MCF 10A (cell line): ENCODE measurements at regions not wholly inside any gene's neighbourhood (a gene's known extent, or its start where the extent isn't known, plus 50 kb on each side); places are given as distances from the start of the nearest gene placed in this dataset.

Experiments used
- BruUV-seq: library from RNA; stranded (reverse); fragments of 400-500 nt; replicated peaks from 2 replicates; lab custom pipeline; 2021; lab: Mats Ljungman, UMichigan
- CTCF ChIA-PET: fragments of 300-600 bp; sonication (Branson Sonifier 250); formaldehyde crosslinking; extraction: SDS; loops from one replicate; lab custom pipeline; 2021; ENCODE audit warnings: antibody characterized with exemption, inconsistent platforms; lab: Yijun Ruan, JAX
- POLR2A ChIA-PET: fragments of 300-600, 350-650 bp; sonication (Branson Sonifier 250); formaldehyde crosslinking; extraction: SDS; loops from one replicate; lab custom pipeline; 2020; ENCODE audit warnings: antibody characterized with exemption, inconsistent platforms; lab: Yijun Ruan, JAX
- DNase-seq: peaks from one replicate; pipeline ENCODE4 v3.0.0-alpha.2; 2018; ENCODE audit not compliant: unreplicated experiment
- H3K27ac Mint-ChIP-seq: one replicate; pipeline ENCODE4 v1.8.0; 2022; ENCODE audit warnings: mild to moderate bottlenecking, low read depth, mixed read lengths; ENCODE audit not compliant: unreplicated experiment
- H3K27me3 Mint-ChIP-seq: one replicate; pipeline ENCODE4 v1.8.0; 2022; ENCODE audit warnings: mixed read lengths; ENCODE audit not compliant: insufficient read depth, unreplicated experiment
- H3K36me3 Mint-ChIP-seq: one replicate; pipeline ENCODE4 v1.8.0; 2022; ENCODE audit warnings: mild to moderate bottlenecking, moderate library complexity, mixed read lengths; ENCODE audit not compliant: insufficient read depth, unreplicated experiment
- H3K4me1 Mint-ChIP-seq: one replicate; pipeline ENCODE4 v1.8.0; 2022; ENCODE audit warnings: mixed read lengths; ENCODE audit not compliant: insufficient read depth, unreplicated experiment
- H3K4me3 Mint-ChIP-seq: one replicate; pipeline ENCODE4 v1.8.0; 2022; ENCODE audit warnings: mild to moderate bottlenecking, moderate library complexity, mixed read lengths; ENCODE audit not compliant: unreplicated experiment
- H3K9me3 Mint-ChIP-seq: one replicate; pipeline ENCODE4 v1.8.0; 2022; ENCODE audit warnings: mixed read lengths; ENCODE audit not compliant: unreplicated experiment
- intact Hi-C: fragments of 100-400 bp; cut with micrococcal nuclease; formaldehyde crosslinking; loops from 2 replicates; pipeline ENCODE4 v1.14.1; 2022
- TF ChIP-seq, protein P1 (sequence below): fragments of 200-600 bp; IDR thresholded peaks from one replicate; pipeline ENCODE4 v1.8.0; 2022; ENCODE audit warnings: antibody characterized with exemption, mild to moderate bottlenecking; ENCODE audit not compliant: unreplicated experiment

DNA sequence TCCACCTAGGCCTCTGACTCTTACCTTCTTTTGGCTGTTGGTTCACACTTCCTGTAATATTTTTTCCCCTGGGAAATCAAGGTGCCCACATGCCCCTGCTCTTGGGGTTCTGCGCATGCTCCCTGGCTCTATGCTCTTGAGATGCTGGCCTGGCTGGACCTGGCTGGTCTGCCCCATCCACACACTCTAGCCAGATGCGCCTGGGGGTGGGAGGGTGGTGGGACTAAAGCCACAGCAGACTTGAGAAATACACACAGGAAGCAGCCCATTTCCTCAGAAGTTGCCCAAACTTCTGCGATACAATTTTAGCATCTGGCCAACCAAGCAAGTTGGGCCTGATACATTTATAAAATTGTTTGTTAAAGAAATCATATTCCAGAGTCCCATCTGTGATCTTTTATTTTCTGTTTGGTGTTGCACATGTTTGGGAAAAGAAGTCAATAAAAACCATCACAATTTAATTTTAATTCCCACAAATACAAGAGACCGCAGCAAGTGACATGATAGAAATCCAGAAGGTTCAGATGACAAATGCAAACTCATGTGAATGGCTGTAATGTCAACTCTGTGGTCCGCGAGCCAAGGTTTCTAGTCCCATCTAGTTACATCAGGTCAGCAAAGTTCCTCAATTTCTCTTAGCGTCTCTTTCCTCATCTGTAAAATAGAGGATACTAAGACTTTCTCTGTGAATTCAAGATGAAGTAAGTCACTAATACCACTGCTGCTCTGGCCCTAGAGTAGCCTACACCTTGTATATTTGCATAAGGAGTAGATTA is 55.9 kb upstream of the MEF2A start:
- TF ChIP-seq, protein P1, sequence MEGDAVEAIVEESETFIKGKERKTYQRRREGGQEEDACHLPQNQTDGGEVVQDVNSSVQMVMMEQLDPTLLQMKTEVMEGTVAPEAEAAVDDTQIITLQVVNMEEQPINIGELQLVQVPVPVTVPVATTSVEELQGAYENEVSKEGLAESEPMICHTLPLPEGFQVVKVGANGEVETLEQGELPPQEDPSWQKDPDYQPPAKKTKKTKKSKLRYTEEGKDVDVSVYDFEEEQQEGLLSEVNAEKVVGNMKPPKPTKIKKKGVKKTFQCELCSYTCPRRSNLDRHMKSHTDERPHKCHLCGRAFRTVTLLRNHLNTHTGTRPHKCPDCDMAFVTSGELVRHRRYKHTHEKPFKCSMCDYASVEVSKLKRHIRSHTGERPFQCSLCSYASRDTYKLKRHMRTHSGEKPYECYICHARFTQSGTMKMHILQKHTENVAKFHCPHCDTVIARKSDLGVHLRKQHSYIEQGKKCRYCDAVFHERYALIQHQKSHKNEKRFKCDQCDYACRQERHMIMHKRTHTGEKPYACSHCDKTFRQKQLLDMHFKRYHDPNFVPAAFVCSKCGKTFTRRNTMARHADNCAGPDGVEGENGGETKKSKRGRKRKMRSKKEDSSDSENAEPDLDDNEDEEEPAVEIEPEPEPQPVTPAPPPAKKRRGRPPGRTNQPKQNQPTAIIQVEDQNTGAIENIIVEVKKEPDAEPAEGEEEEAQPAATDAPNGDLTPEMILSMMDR, result no peak
- ChIA-PET POLR2A (no interaction called here), CTCF (no interaction called here)
- Mint-ChIP-seq H3K4me3 (no peak overlapping the region), H3K27ac (no peak overlapping the region), H3K36me3 (no peaks in the 10 kb centered on the region), H3K9me3 (no peaks in the 10 kb centered on the region), H3K27me3 (no peaks in the 10 kb centered on the region), H3K4me1 (peaks cover 9% of the 10 kb centered on the region)
- intact Hi-C loops, result no loop called here
- DNase-seq, result no peak
- BruUV-seq, result no TSS peak

DNA sequence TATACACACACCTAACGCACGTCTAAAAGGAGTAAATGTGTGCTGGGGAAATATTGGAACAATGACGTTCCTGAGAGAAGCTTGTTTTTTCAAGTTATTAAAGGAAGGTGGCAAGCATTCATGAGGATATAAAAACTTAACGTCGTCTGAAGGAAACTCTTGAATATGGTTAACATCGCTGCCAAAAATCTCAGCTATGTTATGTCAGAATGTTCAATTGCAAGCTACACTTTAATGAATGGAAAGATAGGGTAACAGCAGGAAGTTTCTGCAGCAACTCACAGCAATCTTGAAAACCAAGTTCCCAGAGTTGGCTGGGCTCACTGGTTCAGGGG is 54.3 kb upstream of the MEF2A start:
- ChIA-PET CTCF (interaction anchor here (1.1 kb wide), 2 partner anchors 12 to 86 kb away, joined by 3 read pairs; no protein-coding TSS in a partner anchor), POLR2A (interaction anchor here (0.7 kb wide), 1 partner anchor 32 kb away, joined by 4 read pairs; no protein-coding TSS in a partner anchor)
- BruUV-seq, result no TSS peak
- Mint-ChIP-seq H3K36me3 (no peaks in the 10 kb centered on the region), H3K4me3 (no peak overlapping the region), H3K27ac (no peak overlapping the region), H3K27me3 (no peaks in the 10 kb centered on the region), H3K4me1 (peaks cover 7% of the 10 kb centered on the region), H3K9me3 (no peaks in the 10 kb centered on the region)
- intact Hi-C loops, result no loop called here
- TF ChIP-seq, protein P1, result no peak
- no peak for DNase-seq

DNA sequence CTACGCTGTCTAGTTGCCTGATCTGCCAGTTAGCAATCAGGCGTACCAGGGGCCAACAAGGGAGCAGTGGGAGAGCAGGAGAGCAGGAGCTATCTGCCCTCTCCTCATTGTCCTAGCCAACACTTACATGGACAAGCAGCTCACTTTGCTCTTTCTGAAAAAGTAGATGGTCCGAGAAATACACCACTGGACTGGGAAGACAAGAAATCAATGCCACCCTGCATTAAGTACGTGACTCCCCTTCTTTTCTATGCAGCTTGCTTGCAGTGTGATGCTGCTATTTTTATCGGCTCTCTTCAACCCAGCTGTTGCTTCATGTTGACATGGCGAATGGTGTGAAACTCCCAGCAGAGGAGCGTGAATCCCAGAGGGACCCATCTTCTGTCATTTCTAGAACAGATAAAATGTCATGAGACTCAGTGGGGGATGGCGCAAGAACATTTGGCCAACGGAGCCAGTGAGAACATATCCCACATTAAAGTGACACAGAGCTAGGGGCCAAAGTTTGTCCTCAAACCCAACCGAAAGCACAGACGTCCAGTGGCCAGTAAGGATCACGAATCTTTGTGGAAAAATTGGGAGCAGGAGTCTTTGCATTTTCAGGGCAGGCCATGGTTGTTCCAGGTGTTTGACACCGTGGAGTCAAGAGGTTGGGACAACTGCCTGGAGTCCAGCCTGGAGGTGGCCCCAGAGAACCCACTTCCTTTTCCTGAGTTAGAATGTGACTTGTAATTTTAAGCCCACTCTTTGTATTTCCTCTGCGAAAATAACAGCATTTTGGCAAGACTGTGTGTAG is 53.7 kb upstream of the MEF2A start:
- TF ChIP-seq, protein P1, result no peak
- Mint-ChIP-seq H3K4me1 (peaks cover 7% of the 10 kb centered on the region), H3K4me3 (no peak overlapping the region), H3K27ac (no peak overlapping the region), H3K9me3 (no peaks in the 10 kb centered on the region), H3K27me3 (no peaks in the 10 kb centered on the region), H3K36me3 (no peaks in the 10 kb centered on the region)
- ChIA-PET CTCF (interaction anchor here (0.6 to 1.1 kb wide), 4 partner anchors 13 to 93 kb away, joined by 3 read pairs; no protein-coding TSS in a partner anchor), POLR2A (interaction anchor here (0.6 to 1.2 kb wide), 3 partner anchors 25 to 94 kb away, joined by 3 to 4 read pairs (median 4); no protein-coding TSS in a partner anchor)
- BruUV-seq, result no TSS peak
- no peak for DNase-seq
- intact Hi-C loops, result no loop called here

DNA sequence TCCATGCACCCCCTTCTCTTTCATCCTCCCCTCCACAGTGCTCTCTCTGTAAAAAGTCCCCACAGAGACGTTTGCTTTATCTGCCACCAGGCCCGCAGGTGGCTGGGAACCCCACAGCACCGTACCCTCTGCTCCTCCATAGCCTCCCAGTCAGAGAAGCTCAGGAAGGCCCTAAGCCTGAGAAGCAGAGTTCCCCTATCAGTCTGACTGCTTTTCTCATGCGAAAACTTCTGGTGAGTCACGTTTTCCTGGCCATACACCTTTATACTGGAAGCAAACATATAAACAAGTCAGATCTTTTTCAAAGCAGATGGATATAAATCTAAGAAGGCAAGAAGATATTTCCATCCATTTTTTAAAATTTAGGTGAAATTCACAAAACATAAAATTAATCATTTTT is 51.5 kb upstream of the MEF2A start:
- POLR2A ChIA-PET, result interaction anchor here (0.9 kb wide), 1 partner anchor 38 kb away, joined by 3 read pairs; no protein-coding TSS in a partner anchor
- Mint-ChIP-seq H3K9me3 (no peaks in the 10 kb centered on the region), H3K27ac (no peak overlapping the region), H3K4me3 (no peak overlapping the region), H3K4me1 (no peaks in the 10 kb centered on the region), H3K27me3 (no peaks in the 10 kb centered on the region), H3K36me3 (no peaks in the 10 kb centered on the region)
- CTCF ChIA-PET, result no interaction called here
- BruUV-seq, result no TSS peak
- TF ChIP-seq, protein P1, result no peak
- no peak for DNase-seq
- intact Hi-C loops, result no loop called here
